ENCODE measurements at regions not wholly inside any gene's neighbourhood (a gene's known extent, or its start where the extent isn't known, plus 50 kb on each side); places are given as distances from the start of the nearest gene placed in this dataset.
"Not testable (repeated sequence)": the region's sequence is repeated elsewhere in the genome, so short reads cannot be mapped to it uniquely, and the experiment has no call there.

GRCh38 chr2:118387509-118387908 is 299.2 kb downstream of the INSIG2 start:
- DNase-seq (ENCODE audit: low read depth), result peak; percentile 33

- DNase-seq (ENCODE audit: low read depth), result peak; percentile 26
These were observed 298.5 kb downstream of the INSIG2 start for GRCh38 chr2:118386641-118387302.

GRCh38 chr2:118380915-118381653 is 292.8 kb downstream of the INSIG2 start:
- no peak for DNase-seq (ENCODE audit: low read depth)

GRCh38 chr2:118375907-118376485 is 287.7 kb downstream of the INSIG2 start:
- no peak for DNase-seq (ENCODE audit: low read depth)

GRCh38 chr2:118374974-118375755 is 286.9 kb downstream of the INSIG2 start:
- no peak for DNase-seq (ENCODE audit: low read depth)

- DNase-seq (ENCODE audit: low read depth), result no peak
These were observed 284.9 kb downstream of the INSIG2 start for GRCh38 chr2:118372886-118373830.

GRCh38 chr2:118371515-118371914 is 283.2 kb downstream of the INSIG2 start:
- DNase-seq (ENCODE audit: low read depth), result peak; percentile 45

- DNase-seq (ENCODE audit: low read depth), result not testable (repeated sequence)
These were observed 281.2 kb downstream of the INSIG2 start for GRCh38 chr2:118369521-118369920.

GRCh38 chr2:118363604-118364003 is 275.3 kb downstream of the INSIG2 start:
- DNase-seq (ENCODE audit: low read depth), result no peak

GRCh38 chr2:118356051-118356450 is 267.8 kb downstream of the INSIG2 start:
- no peak for DNase-seq (ENCODE audit: low read depth)

- DNase-seq (ENCODE audit: low read depth), result no peak
These were observed 263.5 kb downstream of the INSIG2 start for GRCh38 chr2:118351796-118352195.

- DNase-seq (ENCODE audit: low read depth), result no peak
These were observed 262.4 kb downstream of the INSIG2 start for GRCh38 chr2:118350621-118351020.

GRCh38 chr2:118349365-118349764 is 261.1 kb downstream of the INSIG2 start:
- no peak for DNase-seq (ENCODE audit: low read depth)

- no peak for DNase-seq (ENCODE audit: low read depth)
These were observed 260.2 kb downstream of the INSIG2 start for GRCh38 chr2:118348380-118349034.

- no peak for DNase-seq (ENCODE audit: low read depth)
These were observed 257.2 kb downstream of the INSIG2 start for GRCh38 chr2:118345465-118345864.

- no peak for DNase-seq (ENCODE audit: low read depth)
These were observed 251.8 kb downstream of the INSIG2 start for GRCh38 chr2:118340103-118340502.

GRCh38 chr2:118339386-118339785 is 251.1 kb downstream of the INSIG2 start:
- DNase-seq (ENCODE audit: low read depth), result no peak

GRCh38 chr2:118333664-118334063 is 245.4 kb downstream of the INSIG2 start:
- no peak for DNase-seq (ENCODE audit: low read depth)

GRCh38 chr2:118325321-118325955 is 237.2 kb downstream of the INSIG2 start:
- no peak for DNase-seq (ENCODE audit: low read depth)

- DNase-seq (ENCODE audit: low read depth), result no peak
These were observed 234.1 kb downstream of the INSIG2 start for GRCh38 chr2:118322406-118322805.

All from fibroblast of the conjunctiva (primary cell).